Renal cortex interstitium (tissue), 11 donors: ENCODE measurements at regions not wholly inside any gene's neighbourhood (a gene's known extent, or its start where the extent isn't known, plus 50 kb on each side); places are given as distances from the start of the nearest gene placed in this dataset.
"Not testable (repeated sequence)": the region's sequence is repeated elsewhere in the genome, so short reads cannot be mapped to it uniquely, and the experiment has no call there.

Experiments
- DNase-seq, 11 donors: peaks; one replicate each; pipeline ENCODE4 v3.0.0-alpha.2; 2013; ENCODE audit warnings: low read depth in 9 of 11, low spot score in 4 of 11; ENCODE audit errors: extremely low read depth in 1 of 11

- DNase-seq, result no peak
These were observed 72.6 kb upstream of the ARHGAP29 start for GRCh38 chr1:94309829-94310569.

- no peak for DNase-seq
These were observed 71.8 kb upstream of the ARHGAP29 start for GRCh38 chr1:94309216-94309615.

- no peak for DNase-seq
These were observed 69.1 kb upstream of the ARHGAP29 start for GRCh38 chr1:94306521-94306920.

- DNase-seq, result no peak
These were observed 68.3 kb upstream of the ARHGAP29 start for GRCh38 chr1:94305704-94306103.

- DNase-seq, result no peak
These were observed 67.2 kb upstream of the ARHGAP29 start for GRCh38 chr1:94304553-94304952.

- no peak for DNase-seq
These were observed 65.6 kb upstream of the ARHGAP29 start for GRCh38 chr1:94303005-94303404.

GRCh38 chr1:94302497-94302896 lies 65.1 kb upstream of the ARHGAP29 start:
- no peak for DNase-seq

- no peak for DNase-seq
These were observed 63.8 kb upstream of the ARHGAP29 start for GRCh38 chr1:94301186-94301585.

- no peak for DNase-seq
These were observed 63.3 kb upstream of the ARHGAP29 start for GRCh38 chr1:94300731-94301130.

GRCh38 chr1:94299627-94300553 lies 62.5 kb upstream of the ARHGAP29 start:
- DNase-seq, result no peak

- DNase-seq, result no peak
These were observed 61.5 kb upstream of the ARHGAP29 start for GRCh38 chr1:94298861-94299260.

GRCh38 chr1:94296018-94296417 lies 58.6 kb upstream of the ARHGAP29 start:
- no peak for DNase-seq

- not testable (repeated sequence) for DNase-seq
These were observed 55.6 kb upstream of the ARHGAP29 start for GRCh38 chr1:94292978-94293377.

GRCh38 chr1:94289244-94289643 lies 51.9 kb upstream of the ARHGAP29 start:
- not testable (repeated sequence) for DNase-seq
